ENCODE measurements at regions not wholly inside any gene's neighbourhood (a gene's known extent, or its start where the extent isn't known, plus 50 kb on each side); places are given as distances from the start of the nearest gene placed in this dataset.

- TF ChIP-seq CTCF (IDR thresholded peaks at IDR 0.05; ENCODE audit: poor library complexity): no peak
- TF ChIP-seq EZH2 (IDR thresholded peaks at IDR 0.05; ENCODE audit: borderline replicate concordance): no peak
Observed at GRCh38 chr4:95675623-95676022, 126.8 kb upstream of the UNC5C start.
